ENCODE measurements at regions not wholly inside any gene's neighbourhood (a gene's known extent, or its start where the extent isn't known, plus 50 kb on each side); places are given as distances from the start of the nearest gene placed in this dataset.

- no peak for TF ChIP-seq IRF2 (CRISPR knock-in tag; IDR thresholded peaks at IDR 0.05; ENCODE audit: borderline replicate concordance, low read depth)
- no peak for TF ChIP-seq HMGXB4 (CRISPR knock-in tag; IDR thresholded peaks at IDR 0.05)
- TF ChIP-seq AFF4 (CRISPR knock-in tag; IDR thresholded peaks at IDR 0.05; ENCODE audit: borderline replicate concordance), result no peak
- no peak for TF ChIP-seq STAT6 (CRISPR knock-in tag; conservative IDR thresholded peaks at IDR 0.05; ENCODE audit: low read depth)
- TF ChIP-seq ZNF138 (CRISPR knock-in tag; conservative IDR thresholded peaks at IDR 0.05), result no peak
- TF ChIP-seq ARID4B (CRISPR knock-in tag; IDR thresholded peaks at IDR 0.05; ENCODE audit: borderline replicate concordance), result no peak
- no peak for TF ChIP-seq TEAD4 (CRISPR knock-in tag; IDR thresholded peaks at IDR 0.05)
- TF ChIP-seq CREM (CRISPR knock-in tag; IDR thresholded peaks at IDR 0.05), result no peak
- no peak for TF ChIP-seq HMGA2 (CRISPR knock-in tag; IDR thresholded peaks at IDR 0.05)
- TF ChIP-seq ZNF425 (CRISPR knock-in tag; conservative IDR thresholded peaks at IDR 0.05), result no peak
- no peak for TF ChIP-seq NR1H2 (CRISPR knock-in tag; IDR thresholded peaks at IDR 0.05)
- no peak for TF ChIP-seq CTCF (IDR thresholded peaks at IDR 0.05)
- no peak for TF ChIP-seq RELA (CRISPR knock-in tag; IDR thresholded peaks at IDR 0.05; ENCODE audit: borderline replicate concordance)
- TF ChIP-seq OVOL2 (CRISPR knock-in tag; IDR thresholded peaks at IDR 0.05; ENCODE audit: borderline replicate concordance), result no peak
- TF ChIP-seq E2F4 (CRISPR knock-in tag; IDR thresholded peaks at IDR 0.05; ENCODE audit: borderline replicate concordance, low read depth), result no peak
- no peak for TF ChIP-seq TCF7 (CRISPR knock-in tag; IDR thresholded peaks at IDR 0.05; ENCODE audit: low read depth)
- peaks cover 10% of the 10 kb centered on the region for H3K4me1 Mint-ChIP-seq
- H3K4me3 Mint-ChIP-seq, result no peak overlapping the region
Observed at GRCh38 chr14:98417001-98417400, 855.0 kb downstream of the BCL11B start.

More at GRCh38 chr14:98417001-98417400, 855.0 kb downstream of the BCL11B start:
- Mint-ChIP-seq H3K36me3 (no peaks in the 10 kb centered on the region), H3K27me3 (ENCODE audit: low read depth) (no peaks in the 10 kb centered on the region; the same call in 1 of the 2 replicates), H3K9me3 (peaks cover 3% of the 10 kb centered on the region; the same call in 1 of the 2 replicates), H3K27ac (no peak overlapping the region)
- ATAC-seq, result no peak
- DNase-seq (ENCODE audit: low spot score), result no peak
- CTCF ChIA-PET, result no interaction called here
- POLR2A ChIA-PET, result no interaction called here

Data from WTC11 (cell line).